ENCODE measurements at regions not wholly inside any gene's neighbourhood (a gene's known extent, or its start where the extent isn't known, plus 50 kb on each side); places are given as distances from the start of the nearest gene placed in this dataset.
A peak's percentile ranks its signal among the peaks of the same experiment; 100 is the strongest.

GRCh38 chr5:155941340-155941739, 385.6 kb upstream of the SGCD start:
- DNase-seq (ENCODE audit: low read depth in 3 of 3, low spot score in 2 of 3) = no peak

- peak; percentile 10 to 21 (median 17) for DNase-seq (ENCODE audit: low read depth in 3 of 3, low spot score in 2 of 3)
These were observed 383.2 kb upstream of the SGCD start for GRCh38 chr5:155943516-155944407.

- no peak for DNase-seq (ENCODE audit: low read depth in 3 of 3, low spot score in 2 of 3)
These were observed 379.4 kb upstream of the SGCD start for GRCh38 chr5:155947394-155948062.

- DNase-seq (ENCODE audit: low read depth in 3 of 3, low spot score in 2 of 3) = no peak
These were observed 378.4 kb upstream of the SGCD start for GRCh38 chr5:155948576-155948975.

DNA sequence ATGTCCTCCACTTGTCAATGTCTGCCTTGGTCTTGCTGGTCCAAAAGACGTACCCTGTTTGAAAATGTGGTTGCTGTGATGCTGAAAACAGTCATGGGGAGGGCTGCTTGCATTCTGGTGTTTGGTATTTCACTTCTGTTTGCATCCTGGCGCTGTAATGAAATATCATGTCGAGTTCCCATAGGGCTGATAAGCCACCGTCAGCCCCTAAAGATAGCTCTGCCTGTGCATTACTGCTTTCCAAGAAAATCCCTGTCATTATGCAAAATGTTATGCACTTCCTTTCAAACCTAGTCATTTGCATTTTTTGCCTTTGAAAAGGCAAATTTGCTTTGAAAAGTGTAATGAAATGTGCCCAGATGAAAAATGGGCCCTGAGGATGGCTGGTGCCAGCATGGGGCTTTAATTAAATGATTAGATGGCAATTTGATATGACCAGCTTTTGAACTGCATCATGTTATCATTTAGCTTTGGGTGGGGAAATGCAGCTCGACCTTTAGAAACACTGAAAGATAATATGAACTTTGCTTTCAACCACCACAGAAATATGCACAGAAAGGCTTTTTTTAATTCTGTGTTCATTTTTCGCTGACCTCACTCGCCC, 374.4 kb upstream of the SGCD start:
- no peak for DNase-seq (ENCODE audit: low read depth in 3 of 3, low spot score in 2 of 3)

- no peak for DNase-seq (ENCODE audit: low read depth in 3 of 3, low spot score in 2 of 3)
These were observed 373.6 kb upstream of the SGCD start for GRCh38 chr5:155953335-155953734.

DNA sequence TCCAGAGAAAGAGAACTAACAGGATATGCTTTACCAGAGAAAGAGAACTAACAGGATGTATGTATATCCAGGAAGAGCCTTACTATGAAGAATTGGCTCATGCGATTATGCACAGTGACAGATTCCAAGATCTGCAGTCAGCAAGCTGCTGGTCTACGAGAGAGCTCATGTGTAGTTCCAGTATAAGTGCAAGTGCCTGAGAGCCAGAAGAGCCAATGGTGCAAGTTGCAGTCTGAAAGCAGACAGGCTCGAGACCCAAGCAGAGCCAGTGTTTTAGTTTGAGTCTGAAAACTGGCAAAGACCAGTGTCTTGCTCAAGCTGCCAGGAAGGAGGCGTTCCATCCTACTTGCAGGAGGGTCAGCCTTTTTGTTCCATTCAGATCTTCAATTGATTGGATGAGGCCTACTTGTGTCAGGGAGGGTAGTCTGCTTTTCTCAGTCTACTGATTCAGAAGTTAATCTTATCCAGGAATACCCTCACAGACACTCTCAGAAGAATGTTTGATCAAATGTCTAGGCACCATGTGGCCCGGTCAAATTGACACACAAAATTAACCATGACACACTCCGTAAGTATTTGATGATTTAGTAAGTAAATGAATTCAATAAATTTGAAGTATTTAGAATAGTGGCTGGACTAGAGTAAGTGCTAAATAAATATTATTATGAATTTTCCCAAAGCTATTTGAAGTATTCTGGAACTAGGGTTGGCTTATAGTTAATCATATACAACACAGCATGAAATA, 372.1 kb upstream of the SGCD start:
- no peak for DNase-seq (ENCODE audit: low read depth in 3 of 3, low spot score in 2 of 3)

- no peak for DNase-seq (ENCODE audit: low read depth in 3 of 3, low spot score in 2 of 3)
These were observed 369.1 kb upstream of the SGCD start for GRCh38 chr5:155957884-155958283.

- no peak for DNase-seq (ENCODE audit: low read depth in 3 of 3, low spot score in 2 of 3)
These were observed 367.9 kb upstream of the SGCD start for GRCh38 chr5:155959082-155959481.

GRCh38 chr5:155960177-155960576, 366.8 kb upstream of the SGCD start:
- no peak for DNase-seq (ENCODE audit: low read depth in 3 of 3, low spot score in 2 of 3)

GRCh38 chr5:155969537-155969936, 357.4 kb upstream of the SGCD start:
- DNase-seq (ENCODE audit: low read depth in 3 of 3, low spot score in 2 of 3) = no peak

DNA sequence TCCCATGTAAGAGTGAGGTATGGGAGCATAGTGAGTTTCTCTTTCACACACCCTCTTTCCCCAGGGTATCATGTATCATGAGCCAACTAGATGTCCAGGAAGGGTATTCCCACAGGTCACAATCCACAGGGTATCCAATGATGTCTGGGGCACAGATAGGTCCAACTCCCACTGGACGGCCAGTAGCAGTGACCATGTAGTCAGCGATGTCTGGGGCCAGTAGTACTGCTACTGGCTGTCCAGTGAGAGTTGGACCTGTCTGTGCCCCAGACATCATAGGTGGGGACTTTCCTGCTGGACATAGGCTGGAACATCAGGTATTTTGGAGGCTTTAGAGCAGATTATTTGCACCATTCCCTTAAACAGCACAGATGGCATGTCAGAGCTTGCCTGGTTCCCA, 352.6 kb upstream of the SGCD start:
- DNase-seq (ENCODE audit: low read depth in 3 of 3, low spot score in 2 of 3) = no peak

DNA sequence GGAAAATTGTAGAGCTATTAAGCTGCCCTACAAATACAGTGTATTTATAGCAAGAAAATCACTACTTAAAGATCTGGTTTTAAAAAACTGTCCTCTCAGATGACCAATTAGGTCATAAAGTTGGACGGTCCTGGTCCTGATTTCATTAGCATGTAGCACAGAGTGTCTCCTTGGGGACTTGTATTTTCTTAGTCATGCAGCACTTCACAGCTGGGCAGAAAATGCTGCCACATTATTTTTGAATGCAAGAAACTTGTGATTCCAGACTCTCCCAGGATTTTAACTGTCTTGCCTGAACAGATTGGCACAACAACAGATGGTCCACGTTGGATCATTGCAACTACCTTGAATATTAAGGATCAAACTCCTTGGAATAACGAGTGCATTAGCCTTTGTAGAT, 348.1 kb upstream of the SGCD start:
- no peak for DNase-seq (ENCODE audit: low read depth in 3 of 3, low spot score in 2 of 3)

GRCh38 chr5:155982354-155982753, 344.6 kb upstream of the SGCD start:
- DNase-seq (ENCODE audit: low read depth in 3 of 3, low spot score in 2 of 3) = no peak

DNA sequence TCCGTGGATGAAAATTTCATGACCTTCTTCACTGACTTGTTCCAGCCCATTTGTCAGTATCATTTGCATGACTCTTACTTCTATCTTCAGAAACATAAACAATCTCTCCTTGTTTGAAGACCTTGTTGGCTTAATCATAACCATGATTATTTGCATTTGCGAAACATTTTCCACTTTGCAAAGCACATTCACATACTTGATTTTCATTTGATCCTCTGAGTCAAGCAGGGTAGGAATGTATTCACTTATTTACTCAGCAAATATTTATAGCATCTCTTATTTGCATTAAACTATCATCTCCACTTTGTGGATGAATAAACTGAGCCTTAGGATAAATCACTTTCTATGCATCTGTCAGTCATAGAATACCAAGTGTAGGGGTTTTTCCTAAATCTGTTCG, 343.0 kb upstream of the SGCD start:
- no peak for DNase-seq (ENCODE audit: low read depth in 3 of 3, low spot score in 2 of 3)

- no peak for DNase-seq (ENCODE audit: low read depth in 3 of 3, low spot score in 2 of 3)
These were observed 339.6 kb upstream of the SGCD start for GRCh38 chr5:155987265-155987810.

DNA sequence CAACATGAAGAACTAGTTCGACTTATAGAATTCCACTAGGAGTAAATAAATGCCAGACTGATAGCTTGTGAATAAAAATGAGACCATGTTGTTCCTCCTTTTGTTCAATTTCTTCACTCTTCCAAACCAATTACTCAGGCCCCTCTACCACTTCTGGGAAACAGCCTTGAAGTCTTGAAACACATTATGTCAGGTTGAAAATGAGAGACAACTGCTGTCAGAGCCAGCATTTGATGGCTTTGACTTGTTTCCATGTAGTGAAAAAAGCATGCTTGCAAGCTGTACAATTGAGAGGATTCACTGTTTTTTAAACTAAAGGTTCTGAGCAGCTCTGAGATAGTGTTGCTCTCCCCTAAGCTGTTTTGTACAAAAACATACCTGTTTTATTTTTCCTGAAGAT, 337.1 kb upstream of the SGCD start:
- no peak for DNase-seq (ENCODE audit: low read depth in 3 of 3, low spot score in 2 of 3)

DNA sequence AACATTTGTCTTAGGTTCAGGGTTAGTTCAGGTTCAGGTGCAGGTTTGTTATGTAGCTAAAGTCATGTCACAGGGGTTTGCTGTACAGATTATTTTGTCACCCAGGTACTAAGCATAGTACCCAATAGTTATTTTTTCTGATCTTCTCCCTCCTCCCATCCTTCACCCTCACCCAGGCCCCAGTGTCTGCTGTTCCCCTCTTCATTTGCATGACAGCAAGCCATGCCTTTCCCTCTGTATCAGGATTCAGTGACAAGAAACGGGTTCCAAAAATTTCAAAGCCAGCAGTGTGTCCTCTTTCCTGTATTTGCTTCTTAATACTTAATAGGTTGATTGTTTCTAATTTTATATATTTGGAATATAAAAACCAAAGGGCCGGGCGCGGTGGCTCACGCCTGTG, 330.8 kb upstream of the SGCD start:
- DNase-seq (ENCODE audit: low read depth in 3 of 3, low spot score in 2 of 3) = no peak

DNA sequence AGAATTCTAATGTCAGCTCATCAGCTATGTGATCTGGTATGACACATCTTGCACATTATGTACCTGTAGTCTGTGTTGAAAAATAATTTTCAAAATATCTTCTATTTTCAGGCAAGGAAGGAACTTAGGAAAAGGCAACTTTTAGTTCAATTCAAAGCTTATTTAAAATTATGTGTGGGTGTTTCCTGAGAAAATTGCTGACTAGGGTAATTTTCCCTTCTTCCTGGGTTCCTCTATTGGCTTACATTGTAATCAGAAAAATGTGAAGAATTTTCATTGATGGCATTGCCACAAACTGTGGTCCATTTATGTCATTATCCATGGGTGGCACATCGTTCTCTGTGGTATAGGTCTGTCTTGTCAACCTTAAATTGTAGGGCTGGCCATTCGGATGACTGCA, 328.7 kb upstream of the SGCD start:
- no peak for DNase-seq (ENCODE audit: low read depth in 3 of 3, low spot score in 2 of 3)

DNA sequence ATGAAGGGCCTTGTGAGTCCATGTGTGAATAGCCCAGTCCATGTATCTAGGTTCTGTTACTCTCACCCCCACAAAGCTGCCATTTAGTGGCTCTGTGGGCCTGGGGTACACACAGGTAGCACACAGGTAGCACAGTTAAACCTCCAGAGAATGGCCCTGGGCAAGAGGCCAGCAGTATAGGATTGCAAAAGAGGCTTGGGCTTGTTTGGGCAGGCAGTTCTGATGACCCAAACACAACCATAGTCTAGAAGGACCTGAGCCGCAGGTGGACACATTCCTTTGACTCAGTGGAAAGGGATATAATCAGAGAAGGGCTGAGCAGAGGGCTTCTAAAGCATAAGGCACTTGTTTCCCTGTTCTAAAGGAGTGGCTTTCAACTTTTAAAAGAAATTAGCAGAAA, 326.8 kb upstream of the SGCD start:
- DNase-seq (ENCODE audit: low read depth in 3 of 3, low spot score in 2 of 3) = no peak

GRCh38 chr5:156004754-156005153, 322.2 kb upstream of the SGCD start:
- no peak for DNase-seq (ENCODE audit: low read depth in 3 of 3, low spot score in 2 of 3)

All from right renal cortex interstitium (tissue), 3 donors.